Fibroblast of the aortic adventitia (primary cell): ENCODE measurements at regions not wholly inside any gene's neighbourhood (a gene's known extent, or its start where the extent isn't known, plus 50 kb on each side); places are given as distances from the start of the nearest gene placed in this dataset.

Experiments
- DNase-seq: peaks from one replicate; pipeline ENCODE4 v3.0.0-alpha.2; 2010; ENCODE audit warnings: low read depth
- H3K4me3 ChIP-seq: 2 replicates; pipeline ENCODE4 v1.5.1; 2011; ENCODE audit warnings: low read depth, mild to moderate bottlenecking, control low read depth, low read length, moderate library complexity
- CTCF ChIP-seq: IDR thresholded peaks from 2 replicates; pipeline ENCODE4 v1.5.1; 2011; ENCODE audit warnings: mild to moderate bottlenecking, low read length, control low read depth, inconsistent platforms; ENCODE audit not compliant: insufficient read depth

GRCh38 chr7:88700725-88701124, 58.8 kb upstream of the ZNF804B start:
- TF ChIP-seq CTCF = no peak
- H3K4me3 ChIP-seq = no peak overlapping the region
- no peak for DNase-seq

- no peak for DNase-seq
- no peak overlapping the region for H3K4me3 ChIP-seq
- no peak for TF ChIP-seq CTCF
Observed at GRCh38 chr7:88694207-88694606, 65.3 kb upstream of the ZNF804B start.

- no peak overlapping the region for H3K4me3 ChIP-seq
- no peak for TF ChIP-seq CTCF
- DNase-seq = no peak
Observed at GRCh38 chr7:88693131-88693530, 66.4 kb upstream of the ZNF804B start.

GRCh38 chr7:88692493-88692892, 67.0 kb upstream of the ZNF804B start:
- no peak for TF ChIP-seq CTCF
- H3K4me3 ChIP-seq = no peak overlapping the region
- DNase-seq = no peak

GRCh38 chr7:88689821-88690220, 69.7 kb upstream of the ZNF804B start:
- TF ChIP-seq CTCF = no peak
- no peak for DNase-seq

GRCh38 chr7:88688222-88688621, 71.3 kb upstream of the ZNF804B start:
- DNase-seq = no peak
- H3K4me3 ChIP-seq = no peak overlapping the region
- TF ChIP-seq CTCF = no peak

More at GRCh38 chr7:88689821-88690220, 69.7 kb upstream of the ZNF804B start:
- no peak overlapping the region for H3K4me3 ChIP-seq

- TF ChIP-seq CTCF = no peak
- DNase-seq = no peak
- H3K4me3 ChIP-seq = no peak overlapping the region
Observed at GRCh38 chr7:88686468-88687229, 72.9 kb upstream of the ZNF804B start.
